Stimulated activated CD8-positive, alpha-beta memory T cell treated with anti-CD3 and anti-CD28 coated beads, Interleukin-4, amount 100 ng/mL, for 48 hours (primary cell): ENCODE measurements at regions not wholly inside any gene's neighbourhood (a gene's known extent, or its start where the extent isn't known, plus 50 kb on each side); places are given as distances from the start of the nearest gene placed in this dataset.

Experiments
- DNase-seq: peaks from one replicate; pipeline ENCODE4 v3.0.0-alpha.2; 2020

- no peak for DNase-seq
These were observed 97.8 kb downstream of the AQP9 start for GRCh38 chr15:58235961-58236360.

GRCh38 chr15:58240191-58240932 lies 102.2 kb downstream of the AQP9 start:
- DNase-seq: no peak

DNA sequence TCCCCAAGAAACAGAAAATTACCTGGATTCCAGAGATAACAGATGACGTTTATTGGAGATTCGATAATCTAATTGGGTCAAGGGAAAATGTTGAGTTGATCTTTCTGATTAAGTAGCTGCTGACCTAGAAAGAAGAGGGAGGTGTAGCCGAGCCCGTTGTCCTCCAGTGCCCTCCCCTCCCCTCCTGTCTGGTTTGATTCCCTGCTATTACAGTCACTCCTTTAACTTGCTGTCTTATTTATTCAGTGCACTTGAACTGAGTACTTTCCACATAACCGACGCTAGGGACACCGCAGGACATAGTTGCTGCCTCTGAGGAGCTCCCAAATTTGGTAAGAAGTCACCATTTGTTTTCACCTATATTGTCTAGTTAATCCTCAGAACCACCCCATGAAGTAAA lies 103.7 kb downstream of the AQP9 start:
- DNase-seq: no peak

- DNase-seq: no peak
These were observed 104.9 kb downstream of the AQP9 start for GRCh38 chr15:58243070-58243469.

DNA sequence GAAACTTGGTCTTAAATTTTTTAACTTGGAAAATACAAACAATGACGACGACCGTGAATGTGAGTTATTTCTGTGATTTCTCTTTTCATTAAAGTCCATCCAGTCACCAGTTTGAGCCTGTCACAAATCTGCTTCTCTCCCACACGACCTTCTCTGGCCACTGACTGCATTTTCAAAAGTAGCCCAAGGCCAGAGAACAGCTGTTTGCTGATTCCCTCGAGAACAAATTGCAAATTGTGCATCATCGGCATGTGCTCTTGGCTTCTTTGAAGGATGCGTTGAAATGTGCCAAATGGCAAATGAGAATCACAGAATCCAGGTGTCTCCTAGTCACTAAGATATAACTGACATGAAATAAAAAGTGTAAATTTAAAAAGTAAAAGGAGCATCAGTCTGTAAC lies 106.4 kb downstream of the AQP9 start:
- DNase-seq: no peak

GRCh38 chr15:58246041-58246440 lies 107.9 kb downstream of the AQP9 start:
- DNase-seq: no peak

GRCh38 chr15:58247855-58248842 lies 110.0 kb downstream of the AQP9 start:
- DNase-seq: no peak

DNA sequence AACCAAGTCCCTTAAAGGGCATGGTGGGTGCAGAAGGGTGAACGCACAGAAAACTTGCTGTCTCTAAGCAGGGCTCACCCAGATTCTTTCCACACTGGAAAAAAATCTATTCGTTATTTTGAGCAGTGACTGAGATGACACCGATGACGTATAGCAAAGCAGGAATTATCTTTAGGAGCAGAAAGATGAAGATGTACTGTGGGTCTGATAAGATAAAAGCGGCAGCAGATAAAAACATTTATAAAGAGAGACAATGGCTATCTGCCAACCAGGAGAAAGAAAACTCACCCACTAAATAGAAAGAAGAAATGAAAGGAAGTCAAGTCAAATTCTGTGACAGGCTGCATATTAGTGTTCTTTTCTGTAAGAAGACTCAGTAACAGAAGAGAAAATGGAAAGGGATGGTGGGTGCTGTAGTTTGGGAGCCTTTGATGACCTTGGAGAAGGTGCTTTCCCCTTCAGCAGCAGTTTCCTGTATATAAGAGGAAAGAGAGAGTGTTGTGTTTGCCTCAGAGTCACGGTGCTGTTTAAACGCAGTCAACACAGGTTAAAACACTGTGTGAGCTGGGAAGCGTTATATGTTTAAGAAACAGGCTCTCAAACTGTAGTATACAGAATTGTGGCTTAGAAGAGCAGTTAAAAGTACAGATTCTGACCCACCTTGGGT lies 111.6 kb downstream of the AQP9 start:
- DNase-seq: no peak

DNA sequence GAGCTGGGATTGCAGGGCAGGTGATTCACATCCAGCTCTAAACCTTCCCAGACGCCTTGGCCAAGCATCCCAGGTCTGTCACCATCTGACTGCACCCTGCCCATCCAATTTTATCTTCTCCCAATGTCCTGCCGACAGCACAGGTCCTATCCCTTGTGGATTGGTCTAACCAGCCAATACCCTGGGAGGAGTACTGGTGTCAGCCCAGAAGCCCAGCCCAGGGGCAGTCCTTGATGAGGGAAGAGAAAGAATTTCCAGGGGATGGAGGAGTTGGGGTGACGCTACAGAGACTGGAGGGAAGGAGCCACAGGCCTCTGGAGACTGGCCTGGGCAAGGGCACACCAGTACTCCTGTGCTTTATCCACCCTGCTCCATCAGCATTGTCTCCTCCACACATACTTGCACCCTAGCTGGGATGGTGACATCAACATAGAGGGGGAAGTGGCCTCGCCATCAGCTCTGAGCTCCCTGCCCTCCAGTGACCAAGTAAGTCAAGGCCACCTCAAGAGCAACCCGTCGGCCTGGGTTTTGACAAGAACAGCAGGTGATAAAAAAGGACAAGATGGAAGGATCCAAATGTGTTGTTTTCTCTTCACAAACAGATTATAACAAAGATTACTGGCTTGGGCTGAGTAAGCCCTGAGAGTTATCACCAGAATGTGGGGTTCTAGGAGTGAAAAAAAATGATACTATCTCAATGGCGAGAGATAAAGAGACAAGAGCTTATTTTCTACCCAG lies 114.6 kb downstream of the AQP9 start:
- no peak for DNase-seq

DNA sequence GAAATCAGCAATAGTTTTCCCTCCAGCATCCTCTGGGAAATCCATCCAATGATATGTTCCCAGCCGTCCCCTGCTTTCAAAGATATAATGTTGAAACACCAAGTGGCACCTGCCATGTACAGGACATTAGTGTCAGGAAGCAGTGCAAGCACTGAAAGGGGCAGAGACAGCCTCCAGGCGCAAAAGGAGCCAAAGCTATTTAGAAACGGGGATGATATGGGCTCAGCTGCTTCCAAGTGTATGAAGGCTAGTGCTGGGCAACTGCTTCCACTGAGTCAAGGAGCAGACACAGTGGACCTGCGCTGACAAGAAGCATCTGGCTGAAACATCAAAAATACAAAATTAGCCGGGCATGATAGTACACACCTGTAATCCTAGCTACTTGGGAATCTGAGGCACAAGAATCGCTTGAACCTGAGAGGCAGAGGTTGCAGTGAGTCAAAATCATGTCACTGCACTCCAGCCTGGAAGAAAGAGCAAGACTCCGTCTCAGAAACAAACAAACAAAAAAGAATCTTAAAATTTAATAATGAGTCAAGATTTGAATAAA lies 119.7 kb downstream of the AQP9 start:
- DNase-seq: no peak

DNA sequence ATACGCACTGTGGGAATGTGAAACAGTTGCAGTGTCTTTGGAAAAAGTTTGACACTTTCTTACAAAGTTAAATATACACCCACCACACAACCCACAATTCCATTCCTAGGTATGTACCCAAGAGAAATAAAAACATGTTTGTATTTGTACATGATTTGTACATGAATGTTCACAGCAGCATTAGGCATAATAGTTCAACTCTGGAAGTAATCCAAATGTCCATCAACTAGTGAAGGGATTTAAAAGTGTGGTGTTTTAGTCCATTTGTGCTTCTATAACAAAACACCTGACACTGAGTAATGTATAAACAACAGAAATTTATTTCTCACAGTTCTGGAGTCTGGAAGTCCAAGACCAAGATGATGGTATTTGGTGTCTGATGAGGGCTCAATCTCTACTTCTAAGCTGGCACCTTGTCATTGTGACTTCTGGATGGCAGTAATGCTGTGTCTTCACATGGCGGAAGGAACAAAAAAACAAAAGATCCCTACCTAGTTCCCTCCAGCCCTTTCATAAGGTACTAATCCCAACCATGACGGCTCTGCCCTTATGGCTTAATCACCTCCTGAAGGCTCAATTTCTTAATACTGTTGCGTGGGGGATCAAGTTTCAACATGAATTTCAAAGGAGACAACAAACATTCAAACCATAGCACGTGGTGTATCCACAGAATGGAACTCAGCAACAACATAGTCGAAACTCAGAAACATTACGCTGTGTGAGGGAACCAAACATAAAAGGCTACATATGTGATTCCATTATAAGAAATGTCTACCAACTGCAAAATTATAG lies 120.5 kb downstream of the AQP9 start:
- DNase-seq: no peak

GRCh38 chr15:58260205-58260724 lies 122.1 kb downstream of the AQP9 start:
- DNase-seq: no peak

DNA sequence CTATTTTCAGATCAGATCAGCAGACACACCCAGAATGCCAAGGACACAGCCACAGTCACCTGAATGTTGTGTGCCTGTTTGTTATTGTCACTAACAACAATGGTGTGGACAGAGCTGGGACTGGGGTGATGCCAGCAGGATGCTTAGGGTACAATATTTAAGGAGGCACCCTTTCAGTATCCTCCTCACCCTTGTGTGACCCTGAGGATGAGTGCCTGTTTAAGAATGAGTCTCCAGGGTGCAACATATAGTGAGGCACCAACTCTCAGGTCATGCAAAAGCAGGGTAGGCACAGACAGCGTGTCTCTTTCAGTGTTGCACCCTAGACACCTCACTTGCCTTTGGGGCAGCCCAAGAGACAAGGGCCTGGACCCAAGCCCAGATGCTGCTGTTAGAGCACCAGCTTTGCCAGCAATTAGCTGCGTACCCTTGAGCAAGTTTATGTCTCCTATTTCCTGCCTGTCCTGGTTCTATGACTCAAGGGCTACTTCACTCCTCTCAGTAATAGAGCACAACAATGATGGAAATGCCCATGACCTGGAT lies 122.6 kb downstream of the AQP9 start:
- no peak for DNase-seq

DNA sequence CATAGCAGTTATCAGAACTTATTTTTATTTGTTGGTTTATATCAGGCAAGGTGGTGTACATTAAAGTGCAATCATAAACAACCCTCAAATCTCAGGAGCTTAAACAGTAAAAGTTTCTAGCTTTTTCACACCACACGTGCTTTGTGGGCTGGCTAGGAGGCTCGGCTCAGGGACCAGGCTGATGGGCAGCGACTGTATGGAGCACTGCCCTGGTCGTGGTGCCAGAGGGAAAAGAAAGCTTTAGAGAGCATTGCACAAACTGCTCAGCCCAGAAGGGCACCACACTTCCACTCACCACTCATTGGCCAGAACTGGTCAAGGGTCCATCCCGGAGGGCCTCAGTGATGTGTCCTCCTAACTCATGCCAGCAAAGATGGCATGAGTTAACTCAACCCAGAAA lies 123.2 kb downstream of the AQP9 start:
- DNase-seq: no peak

DNA sequence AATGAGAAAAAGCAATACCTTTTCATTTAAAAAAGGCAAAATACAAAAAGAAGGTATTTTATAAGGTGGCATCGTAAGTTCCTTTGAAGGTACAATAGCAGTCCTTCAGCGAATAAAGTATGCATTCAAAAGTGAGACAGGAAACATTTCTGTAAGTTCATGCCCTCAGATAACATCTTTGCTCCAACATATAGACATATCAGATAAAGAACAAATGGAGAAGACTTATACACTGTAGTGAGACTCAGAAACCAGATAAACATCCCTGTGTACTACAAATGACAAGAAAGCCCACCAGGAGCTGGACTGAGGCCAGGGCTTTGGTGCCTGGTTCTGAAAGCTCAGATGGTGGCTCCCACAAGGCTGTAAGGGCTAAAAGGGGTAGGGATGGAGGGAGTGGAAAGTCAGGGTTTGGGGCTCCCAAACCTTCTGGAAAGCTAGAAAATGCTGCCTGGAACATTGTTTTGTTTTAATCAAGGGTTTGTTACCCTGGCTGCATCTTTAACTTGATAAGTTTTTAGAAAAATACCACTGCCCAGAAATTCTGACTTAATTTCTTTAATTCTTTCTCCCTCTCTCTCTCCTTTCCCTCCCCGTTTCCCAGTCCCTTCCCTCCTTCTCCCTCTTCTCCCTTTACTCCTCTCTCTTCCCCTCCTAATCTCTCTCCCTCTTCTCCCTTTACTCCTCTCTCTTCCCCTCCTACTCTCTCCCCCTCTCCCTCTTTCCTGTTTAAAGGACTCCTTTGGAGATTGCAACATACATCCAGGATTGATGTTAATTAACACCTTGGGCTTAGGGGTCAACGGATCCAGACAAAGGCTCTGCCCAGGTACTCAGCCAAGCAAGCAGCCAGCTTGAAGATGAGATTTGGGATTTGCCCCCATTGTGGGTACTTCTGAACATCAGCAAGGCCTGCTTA lies 126.1 kb downstream of the AQP9 start:
- no peak for DNase-seq

- DNase-seq: no peak
These were observed 128.9 kb downstream of the AQP9 start for GRCh38 chr15:58267051-58267450.

DNA sequence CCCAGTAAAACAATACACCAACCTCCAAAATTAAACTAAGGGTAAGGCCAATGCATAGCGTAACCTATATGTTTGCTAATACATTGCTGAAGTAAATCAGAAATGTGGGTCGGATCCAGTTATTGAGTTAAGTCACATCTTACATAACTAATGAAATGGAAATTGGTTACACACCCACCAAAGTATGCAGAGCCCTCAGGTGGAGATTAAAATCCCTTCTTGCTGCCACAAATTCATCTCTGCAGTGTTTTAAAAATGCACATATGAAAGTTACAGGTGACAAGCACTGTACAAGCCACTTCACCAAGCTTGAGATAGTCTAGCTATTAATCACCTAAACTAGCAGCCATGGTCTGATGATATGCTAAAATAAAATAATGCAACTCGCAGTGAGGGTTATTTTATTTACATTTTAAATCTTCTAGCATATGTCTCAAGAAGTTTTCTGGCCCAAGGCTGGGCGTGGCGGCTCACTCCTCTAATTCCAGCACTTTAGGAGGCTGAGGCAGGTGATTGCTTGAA lies 130.6 kb downstream of the AQP9 start:
- no peak for DNase-seq

GRCh38 chr15:58269455-58270414 lies 131.6 kb downstream of the AQP9 start:
- DNase-seq: peak; percentile 30
